CD14-positive monocyte (primary cell): ENCODE measurements at regions not wholly inside any gene's neighbourhood (a gene's known extent, or its start where the extent isn't known, plus 50 kb on each side); places are given as distances from the start of the nearest gene placed in this dataset.

Experiments used
- DNase-seq, 3 donors: peaks; one replicate each; pipeline ENCODE4 v3.0.0-alpha.2; 2011 to 2022
- H2AFZ ChIP-seq: 2 replicates; pipeline ENCODE4 v1.6.0; 2012; ENCODE audit warnings: mild to moderate bottlenecking, low read depth, low read length, inconsistent platforms; ENCODE audit not compliant: insufficient read depth, poor library complexity, severe bottlenecking
- H3K27ac ChIP-seq, 2 donors: 1 replicate in 1 of 2; 2 replicates in 1 of 2; pipeline ENCODE4 v1.5.1; 2012 to 2013; ENCODE audit warnings: low read length in 2 of 2, control low read depth in 1 of 2, inconsistent platforms in 1 of 2, low read depth in 1 of 2, mild to moderate bottlenecking in 1 of 2
- H3K27me3 ChIP-seq, 2 donors: one replicate each; pipeline versions ENCODE4 v1.6.0 to v1.6.1; 2011 to 2013; ENCODE audit warnings: low read length in 2 of 2; ENCODE audit not compliant: control insufficient read depth in 2 of 2, insufficient read depth in 2 of 2
- H3K36me3 ChIP-seq, 2 donors: replicated peaks in 1 of 2; 1 replicate in 1 of 2; 2 replicates in 1 of 2; pipeline versions ENCODE4 v1.5.1 to v1.6.1; 2012 to 2013; ENCODE audit warnings: low read length in 2 of 2, control low read depth in 1 of 2, inconsistent platforms in 1 of 2, mild to moderate bottlenecking in 1 of 2; ENCODE audit not compliant: insufficient read depth in 2 of 2, control insufficient read depth in 1 of 2
- H3K4me1 ChIP-seq, 2 donors: 1 replicate in 1 of 2; 2 replicates in 1 of 2; pipeline versions ENCODE4 v1.5.1 to v1.6.1; 2012 to 2013; ENCODE audit warnings: low read length in 2 of 2, control low read depth in 1 of 2, inconsistent platforms in 1 of 2, mild to moderate bottlenecking in 1 of 2, moderate library complexity in 1 of 2; ENCODE audit not compliant: insufficient read depth in 2 of 2, control insufficient read depth in 1 of 2
- H3K4me2 ChIP-seq: replicated peaks from 2 replicates; pipeline ENCODE3; 2012; ENCODE audit warnings: low read length, moderate library complexity, mild to moderate bottlenecking; ENCODE audit not compliant: poor library complexity, severe bottlenecking; ENCODE audit errors: extremely low read depth
- H3K4me3 ChIP-seq, 3 experiments: fragments of 200-600 bp in 1 of 3; sonication (generic) in 1 of 3; replicated peaks in 1 of 3; 1 replicate in 2 of 3; 2 replicates in 1 of 3; pipeline ENCODE4 v1.5.1; 2011 to 2013; ENCODE audit warnings: low read length in 3 of 3, mild to moderate bottlenecking in 3 of 3, control low read depth in 2 of 3, low read depth in 2 of 3, inconsistent platforms in 1 of 3, moderate library complexity in 1 of 3
- H3K79me2 ChIP-seq: 2 replicates; pipeline ENCODE4 v1.6.0; 2012; ENCODE audit warnings: mild to moderate bottlenecking, control low read depth, inconsistent platforms, low read length, moderate library complexity; ENCODE audit not compliant: insufficient read depth
- H3K9ac ChIP-seq: 2 replicates; pipeline ENCODE4 v1.6.0; 2017; ENCODE audit warnings: low read length, mild to moderate bottlenecking; ENCODE audit not compliant: insufficient read depth, poor library complexity, severe bottlenecking
- H3K9me3 ChIP-seq, 2 donors: replicated peaks in 1 of 2; 1 replicate in 1 of 2; 2 replicates in 1 of 2; pipeline versions ENCODE4 v1.5.1 to v1.6.1; 2012 to 2013; ENCODE audit warnings: low read length in 2 of 2, control low read depth in 1 of 2; ENCODE audit not compliant: control insufficient read depth in 1 of 2, insufficient read depth in 1 of 2
- H4K20me1 ChIP-seq: 2 replicates; pipeline ENCODE4 v1.6.0; 2012; ENCODE audit warnings: mild to moderate bottlenecking, low read length, control low read depth, moderate library complexity; ENCODE audit not compliant: insufficient read depth
- H3K27ac Mint-ChIP-seq, 7 donors: one replicate each; pipeline ENCODE4 v1.8.0; 2020; ENCODE audit warnings: mild to moderate bottlenecking in 7 of 7, mixed read lengths in 7 of 7, moderate library complexity in 6 of 7, inconsistent platforms in 2 of 7
- H3K27me3 Mint-ChIP-seq, 3 donors: one replicate each; pipeline ENCODE4 v1.8.0; 2021 to 2022; ENCODE audit warnings: low read depth in 3 of 3, mild to moderate bottlenecking in 3 of 3, mixed read lengths in 3 of 3, moderate library complexity in 3 of 3, inconsistent platforms in 1 of 3
- H3K36me3 Mint-ChIP-seq, 2 donors: one replicate each; pipeline ENCODE4 v1.8.0; 2020; ENCODE audit warnings: mixed read lengths in 2 of 2, inconsistent platforms in 1 of 2, mild to moderate bottlenecking in 1 of 2
- H3K4me1 Mint-ChIP-seq: one replicate; pipeline ENCODE4 v1.8.0; 2020; ENCODE audit warnings: mild to moderate bottlenecking, mixed read lengths
- H3K4me3 Mint-ChIP-seq, 2 donors: one replicate each; pipeline ENCODE4 v1.8.0; 2020; ENCODE audit warnings: mild to moderate bottlenecking in 2 of 2, mixed read lengths in 2 of 2, moderate library complexity in 1 of 2
- H3K9me3 Mint-ChIP-seq, 7 donors: one replicate each; pipeline ENCODE4 v1.8.0; 2020 to 2022; ENCODE audit warnings: mixed read lengths in 7 of 7, mild to moderate bottlenecking in 6 of 7, moderate library complexity in 6 of 7, inconsistent platforms in 2 of 7
- WGBS: methylation state at CpG from one replicate; pipeline ENCODE4 v1.1.5; 2013; ENCODE audit warnings: missing lambda C conversion rate; ENCODE audit not compliant: insufficient coverage; 5-methylcytosine and 5-hydroxymethylcytosine counted together
- intact Hi-C, 2 donors: fragments of 100-400 bp; cut with micrococcal nuclease; formaldehyde crosslinking; loops; one replicate each; pipeline versions ENCODE4 v1.15.0 to v1.15.1; 2023
- TF ChIP-seq, protein P1 (sequence below): fragments of 200-600 bp; IDR thresholded peaks from one replicate; pipeline ENCODE4 v1.8.0; 2022; ENCODE audit warnings: antibody characterized with exemption, mild to moderate bottlenecking

- Mint-ChIP-seq H3K4me3 (no peak overlapping the region), H3K4me1 (no peaks in the 10 kb centered on the region), H3K9me3 (peaks cover 0 to 3% (median 1%) of the 10 kb centered on the region in 7 donors), H3K27ac (no peak overlapping the region), H3K27me3 (peaks cover 1 to 2% (median 1%) of the 10 kb centered on the region in 3 donors), H3K36me3 (no peaks in the 10 kb centered on the region)
- H4K20me1 ChIP-seq, result no peaks in the 10 kb centered on the region
- TF ChIP-seq, protein P1, sequence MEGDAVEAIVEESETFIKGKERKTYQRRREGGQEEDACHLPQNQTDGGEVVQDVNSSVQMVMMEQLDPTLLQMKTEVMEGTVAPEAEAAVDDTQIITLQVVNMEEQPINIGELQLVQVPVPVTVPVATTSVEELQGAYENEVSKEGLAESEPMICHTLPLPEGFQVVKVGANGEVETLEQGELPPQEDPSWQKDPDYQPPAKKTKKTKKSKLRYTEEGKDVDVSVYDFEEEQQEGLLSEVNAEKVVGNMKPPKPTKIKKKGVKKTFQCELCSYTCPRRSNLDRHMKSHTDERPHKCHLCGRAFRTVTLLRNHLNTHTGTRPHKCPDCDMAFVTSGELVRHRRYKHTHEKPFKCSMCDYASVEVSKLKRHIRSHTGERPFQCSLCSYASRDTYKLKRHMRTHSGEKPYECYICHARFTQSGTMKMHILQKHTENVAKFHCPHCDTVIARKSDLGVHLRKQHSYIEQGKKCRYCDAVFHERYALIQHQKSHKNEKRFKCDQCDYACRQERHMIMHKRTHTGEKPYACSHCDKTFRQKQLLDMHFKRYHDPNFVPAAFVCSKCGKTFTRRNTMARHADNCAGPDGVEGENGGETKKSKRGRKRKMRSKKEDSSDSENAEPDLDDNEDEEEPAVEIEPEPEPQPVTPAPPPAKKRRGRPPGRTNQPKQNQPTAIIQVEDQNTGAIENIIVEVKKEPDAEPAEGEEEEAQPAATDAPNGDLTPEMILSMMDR, result no peak
- no peak overlapping the region for H2AFZ ChIP-seq
- H3K27ac ChIP-seq, result no peak overlapping the region
- no peaks in the 10 kb centered on the region for H3K27me3 ChIP-seq
- intact Hi-C loops, result no loop called here
- no peak overlapping the region for H3K9ac ChIP-seq
- H3K36me3 ChIP-seq, result no peaks in the 10 kb centered on the region
- H3K79me2 ChIP-seq, result no peaks in the 10 kb centered on the region
- no peak overlapping the region for H3K4me2 ChIP-seq
- WGBS, result 100% methylated on average over 1 of the region's 1 CpG
- H3K9me3 ChIP-seq, result no peaks in the 10 kb centered on the region
- no peak for DNase-seq
- no peak overlapping the region for H3K4me3 ChIP-seq
- no peaks in the 10 kb centered on the region for H3K4me1 ChIP-seq
Measured at GRCh38 chr16:80048250-80048649, 447.7 kb upstream of the MAF start.

DNA sequence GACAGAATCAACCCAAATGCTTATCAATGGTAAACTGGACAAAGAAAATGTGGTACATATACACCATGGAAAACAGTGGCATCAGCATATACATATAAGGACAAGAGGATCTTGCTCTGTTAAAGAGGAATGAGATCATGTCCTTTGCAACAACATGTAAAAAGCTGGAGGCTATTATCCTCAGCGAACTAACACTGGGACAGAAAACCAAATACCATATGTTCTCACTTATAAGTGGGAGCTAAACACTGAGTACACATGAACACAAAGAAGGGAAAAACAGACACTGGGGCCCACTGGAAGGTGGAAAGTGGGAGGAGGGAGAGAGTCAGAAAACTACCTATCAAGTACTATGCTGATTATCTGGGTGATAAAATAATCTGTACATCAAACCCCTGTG is 447.3 kb upstream of the MAF start:
- Histone ChIP-seq H3K27ac (no peak overlapping the region), H3K36me3 (no peaks in the 10 kb centered on the region), H4K20me1 (no peaks in the 10 kb centered on the region), H3K4me1 (no peaks in the 10 kb centered on the region), H3K4me3 (no peak overlapping the region), H3K27me3 (no peaks in the 10 kb centered on the region), H3K9ac (no peak overlapping the region), H3K9me3 (no peaks in the 10 kb centered on the region), H3K4me2 (no peak overlapping the region), H3K79me2 (no peaks in the 10 kb centered on the region), H2AFZ (no peak overlapping the region)
- no peaks in the 10 kb centered on the region for H3K4me1 Mint-ChIP-seq
- H3K4me3 Mint-ChIP-seq, result no peak overlapping the region
- H3K9me3 Mint-ChIP-seq, result peaks cover 0 to 3% (median 1%) of the 10 kb centered on the region in 7 donors
- peaks cover 1 to 2% (median 1%) of the 10 kb centered on the region in 3 donors for H3K27me3 Mint-ChIP-seq
- H3K27ac Mint-ChIP-seq, result no peak overlapping the region
- WGBS, result no CpG with 5 or more reads among the region's 1 CpG
- DNase-seq, result no peak
- intact Hi-C loops, result no loop called here
- TF ChIP-seq, protein P1, result no peak
- H3K36me3 Mint-ChIP-seq, result no peaks in the 10 kb centered on the region
